Transverse colon (tissue), 4 donors: ENCODE measurements at regions not wholly inside any gene's neighbourhood (a gene's known extent, or its start where the extent isn't known, plus 50 kb on each side); places are given as distances from the start of the nearest gene placed in this dataset.

Experiments used
- POLR2A ChIP-seq: fragments of 450-650 bp; IDR thresholded peaks from one replicate; pipeline ENCODE4 v1.6.1; 2016; ENCODE audit warnings: antibody characterized with exemption, mild to moderate bottlenecking, moderate library complexity
- POLR2AphosphoS5 ChIP-seq, 3 donors: sonication (generic); formaldehyde crosslinking; IDR thresholded peaks; one replicate each; pipeline ENCODE4 v1.6.1; 2016; ENCODE audit warnings: antibody characterized with exemption in 3 of 3
- TF ChIP-seq, protein P1 (sequence below), 5 experiments: fragments of 200-600 bp in 3 of 5; fragments of 450-650 bp in 2 of 5; sonication (generic) in 3 of 5; IDR thresholded peaks; 1 replicate in 2 of 5; 2 replicates in 3 of 5; pipeline ENCODE4 v1.5.1; 2016 to 2017; ENCODE audit warnings: antibody characterized with exemption in 5 of 5, inconsistent platforms in 3 of 5, mild to moderate bottlenecking in 2 of 5, moderate library complexity in 1 of 5

DNA sequence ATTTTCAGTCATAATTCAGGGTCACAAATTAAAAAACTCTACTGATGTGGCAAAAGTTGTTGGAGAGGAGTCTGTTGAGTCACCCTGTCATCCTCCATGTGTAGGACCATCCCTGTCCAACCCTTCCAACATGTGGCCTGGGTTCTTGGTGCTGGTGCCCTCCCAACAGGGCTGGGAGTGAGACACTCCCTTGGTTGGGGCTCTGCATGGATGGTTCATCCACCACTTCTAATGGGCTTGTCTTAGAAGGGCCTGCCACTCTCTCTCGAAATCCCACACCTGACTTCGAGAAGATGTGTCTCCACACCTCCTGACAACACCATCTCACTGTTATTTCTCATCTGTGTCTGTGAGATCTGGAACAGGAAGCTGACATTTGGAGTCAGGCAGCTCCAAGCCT, 312.2 kb upstream of the IRX4 start:
- no peak for TF ChIP-seq POLR2A
- TF ChIP-seq, protein P1, sequence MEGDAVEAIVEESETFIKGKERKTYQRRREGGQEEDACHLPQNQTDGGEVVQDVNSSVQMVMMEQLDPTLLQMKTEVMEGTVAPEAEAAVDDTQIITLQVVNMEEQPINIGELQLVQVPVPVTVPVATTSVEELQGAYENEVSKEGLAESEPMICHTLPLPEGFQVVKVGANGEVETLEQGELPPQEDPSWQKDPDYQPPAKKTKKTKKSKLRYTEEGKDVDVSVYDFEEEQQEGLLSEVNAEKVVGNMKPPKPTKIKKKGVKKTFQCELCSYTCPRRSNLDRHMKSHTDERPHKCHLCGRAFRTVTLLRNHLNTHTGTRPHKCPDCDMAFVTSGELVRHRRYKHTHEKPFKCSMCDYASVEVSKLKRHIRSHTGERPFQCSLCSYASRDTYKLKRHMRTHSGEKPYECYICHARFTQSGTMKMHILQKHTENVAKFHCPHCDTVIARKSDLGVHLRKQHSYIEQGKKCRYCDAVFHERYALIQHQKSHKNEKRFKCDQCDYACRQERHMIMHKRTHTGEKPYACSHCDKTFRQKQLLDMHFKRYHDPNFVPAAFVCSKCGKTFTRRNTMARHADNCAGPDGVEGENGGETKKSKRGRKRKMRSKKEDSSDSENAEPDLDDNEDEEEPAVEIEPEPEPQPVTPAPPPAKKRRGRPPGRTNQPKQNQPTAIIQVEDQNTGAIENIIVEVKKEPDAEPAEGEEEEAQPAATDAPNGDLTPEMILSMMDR (IDR thresholded peaks at IDR 0.05), result no peak
- TF ChIP-seq POLR2AphosphoS5 (IDR thresholded peaks at IDR 0.05), result no peak
